ENCODE measurements at regions not wholly inside any gene's neighbourhood (a gene's known extent, or its start where the extent isn't known, plus 50 kb on each side); places are given as distances from the start of the nearest gene placed in this dataset.

DNA sequence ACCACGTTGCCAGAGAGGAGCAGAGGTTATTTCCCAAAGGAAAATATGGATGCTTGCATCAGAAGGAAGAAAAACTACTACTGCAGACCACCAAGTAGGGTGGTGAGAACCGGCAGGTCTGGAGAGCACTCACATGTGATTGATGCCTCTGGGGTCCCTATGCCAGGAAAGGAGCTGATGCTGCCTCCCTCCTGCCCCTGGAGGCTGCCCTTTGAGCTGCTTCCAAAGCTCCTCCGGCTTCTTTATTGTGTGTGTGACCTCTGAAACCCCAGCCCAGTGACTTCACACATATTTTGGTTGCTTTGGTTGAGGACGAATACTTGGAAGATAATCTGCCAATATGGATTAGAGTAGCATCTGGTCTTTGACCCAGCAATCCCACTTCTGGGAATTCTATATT is 133.4 kb downstream of the AACS start:
- no peaks in the 10 kb centered on the region for H4K20me1 ChIP-seq (ENCODE audit: insufficient read depth, low read length)
- no peak overlapping the region for H3K27ac ChIP-seq (ENCODE audit: low read depth, low read length)
- H3K9me3 ChIP-seq (ENCODE audit: low read depth, low read length): no peaks in the 10 kb centered on the region
- no peaks in the 10 kb centered on the region for H3K4me1 ChIP-seq (ENCODE audit: insufficient read depth, low read length)
- no peaks in the 10 kb centered on the region for H3K79me2 ChIP-seq (ENCODE audit: insufficient read depth, low read length)
- no peak overlapping the region for H2AFZ ChIP-seq (ENCODE audit: low read length)
- no peak for DNase-seq (ENCODE audit: insufficient read length, low spot score, missing footprints)
- TF ChIP-seq, protein P1, sequence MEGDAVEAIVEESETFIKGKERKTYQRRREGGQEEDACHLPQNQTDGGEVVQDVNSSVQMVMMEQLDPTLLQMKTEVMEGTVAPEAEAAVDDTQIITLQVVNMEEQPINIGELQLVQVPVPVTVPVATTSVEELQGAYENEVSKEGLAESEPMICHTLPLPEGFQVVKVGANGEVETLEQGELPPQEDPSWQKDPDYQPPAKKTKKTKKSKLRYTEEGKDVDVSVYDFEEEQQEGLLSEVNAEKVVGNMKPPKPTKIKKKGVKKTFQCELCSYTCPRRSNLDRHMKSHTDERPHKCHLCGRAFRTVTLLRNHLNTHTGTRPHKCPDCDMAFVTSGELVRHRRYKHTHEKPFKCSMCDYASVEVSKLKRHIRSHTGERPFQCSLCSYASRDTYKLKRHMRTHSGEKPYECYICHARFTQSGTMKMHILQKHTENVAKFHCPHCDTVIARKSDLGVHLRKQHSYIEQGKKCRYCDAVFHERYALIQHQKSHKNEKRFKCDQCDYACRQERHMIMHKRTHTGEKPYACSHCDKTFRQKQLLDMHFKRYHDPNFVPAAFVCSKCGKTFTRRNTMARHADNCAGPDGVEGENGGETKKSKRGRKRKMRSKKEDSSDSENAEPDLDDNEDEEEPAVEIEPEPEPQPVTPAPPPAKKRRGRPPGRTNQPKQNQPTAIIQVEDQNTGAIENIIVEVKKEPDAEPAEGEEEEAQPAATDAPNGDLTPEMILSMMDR (IDR thresholded peaks at IDR 0.05; ENCODE audit: extremely low read depth, low read depth, low read length): no peak
- H3K36me3 ChIP-seq (ENCODE audit: insufficient read depth, low read length): no peaks in the 10 kb centered on the region
- no peak overlapping the region for H3K4me3 ChIP-seq (ENCODE audit: insufficient read depth, low read length)
- H3K27me3 ChIP-seq (ENCODE audit: insufficient read depth, low read length): no peaks in the 10 kb centered on the region
- no peak overlapping the region for H3K4me2 ChIP-seq (ENCODE audit: insufficient read depth, low read length)

DNA sequence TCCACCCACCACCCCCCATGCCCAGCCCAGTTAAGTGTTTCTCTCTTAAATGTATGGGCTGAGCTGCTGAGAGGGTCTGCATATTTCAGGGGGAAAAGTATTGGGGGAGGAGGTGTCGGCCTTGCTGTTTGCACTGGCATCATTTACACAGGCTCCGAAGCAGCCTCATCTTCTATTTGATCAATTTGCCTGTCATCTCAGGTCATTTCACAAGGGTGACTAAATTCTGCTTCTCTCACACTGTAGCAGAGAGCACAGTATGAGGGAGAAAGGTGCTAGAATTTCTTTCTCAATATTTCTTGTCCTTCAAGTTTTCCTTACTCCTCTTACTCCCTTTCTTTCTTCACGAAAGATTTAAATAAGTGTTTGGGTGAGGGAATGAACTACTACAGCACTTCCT is 135.9 kb downstream of the AACS start:
- Histone ChIP-seq H3K27ac (ENCODE audit: low read depth, low read length) (no peak overlapping the region), H2AFZ (ENCODE audit: low read length) (no peak overlapping the region), H3K9me3 (ENCODE audit: low read depth, low read length) (no peaks in the 10 kb centered on the region), H3K4me3 (ENCODE audit: insufficient read depth, low read length) (no peak overlapping the region), H4K20me1 (ENCODE audit: insufficient read depth, low read length) (no peaks in the 10 kb centered on the region), H3K79me2 (ENCODE audit: insufficient read depth, low read length) (no peaks in the 10 kb centered on the region), H3K4me1 (ENCODE audit: insufficient read depth, low read length) (no peaks in the 10 kb centered on the region), H3K4me2 (ENCODE audit: insufficient read depth, low read length) (no peak overlapping the region), H3K27me3 (ENCODE audit: insufficient read depth, low read length) (no peaks in the 10 kb centered on the region), H3K36me3 (ENCODE audit: insufficient read depth, low read length) (no peaks in the 10 kb centered on the region)
- TF ChIP-seq, protein P1 (IDR thresholded peaks at IDR 0.05; ENCODE audit: extremely low read depth, low read depth, low read length): no peak
- DNase-seq (ENCODE audit: insufficient read length, low spot score, missing footprints): no peak

DNA sequence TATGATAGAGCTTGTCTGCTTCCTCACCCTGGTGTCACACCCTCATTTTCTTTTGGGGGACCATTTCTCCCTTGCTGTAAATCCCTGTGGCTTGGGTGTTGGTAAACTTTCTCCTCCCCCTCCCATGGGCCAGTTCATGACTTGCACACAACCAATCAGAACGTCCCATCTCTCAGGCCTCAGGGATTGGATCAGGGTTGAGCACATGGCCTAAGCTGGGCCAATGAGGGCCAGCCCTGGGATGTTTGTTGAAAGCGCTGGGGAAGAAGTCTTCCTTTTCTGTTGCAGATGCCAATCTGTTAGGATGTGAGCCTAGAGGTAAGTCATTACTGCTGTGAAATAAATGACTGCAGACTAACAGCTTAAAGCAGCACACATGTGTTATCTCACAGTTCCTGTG is 136.7 kb downstream of the AACS start:
- no peak for DNase-seq (ENCODE audit: insufficient read length, low spot score, missing footprints)
- TF ChIP-seq, protein P1 (IDR thresholded peaks at IDR 0.05; ENCODE audit: extremely low read depth, low read depth, low read length): no peak
- H4K20me1 ChIP-seq (ENCODE audit: insufficient read depth, low read length): no peaks in the 10 kb centered on the region
- H3K36me3 ChIP-seq (ENCODE audit: insufficient read depth, low read length): no peaks in the 10 kb centered on the region
- H3K4me1 ChIP-seq (ENCODE audit: insufficient read depth, low read length): no peaks in the 10 kb centered on the region
- H2AFZ ChIP-seq (ENCODE audit: low read length): no peak overlapping the region
- no peaks in the 10 kb centered on the region for H3K27me3 ChIP-seq (ENCODE audit: insufficient read depth, low read length)
- H3K27ac ChIP-seq (ENCODE audit: low read depth, low read length): no peak overlapping the region
- no peaks in the 10 kb centered on the region for H3K9me3 ChIP-seq (ENCODE audit: low read depth, low read length)
- H3K79me2 ChIP-seq (ENCODE audit: insufficient read depth, low read length): no peaks in the 10 kb centered on the region
- H3K4me2 ChIP-seq (ENCODE audit: insufficient read depth, low read length): no peak overlapping the region
- no peak overlapping the region for H3K4me3 ChIP-seq (ENCODE audit: insufficient read depth, low read length)

DNA sequence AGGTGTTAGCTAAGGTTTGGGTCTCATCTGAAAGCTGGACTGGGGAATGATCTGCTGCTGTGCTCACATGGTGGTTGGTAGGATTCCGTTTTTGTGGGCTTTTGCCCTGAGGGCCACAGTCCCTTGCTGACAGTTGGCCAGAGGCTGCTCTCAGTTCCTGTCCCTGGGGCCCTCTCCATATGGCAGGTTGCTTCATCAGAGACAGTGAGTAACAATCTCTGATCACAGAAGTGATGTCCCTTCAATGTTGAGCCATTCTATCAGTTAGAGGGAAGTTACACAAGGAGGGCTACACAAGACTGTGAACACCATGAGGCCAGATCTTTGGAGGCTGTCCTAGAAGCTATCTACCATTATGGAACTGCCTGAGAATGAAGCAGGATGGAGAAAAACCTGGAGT is 137.2 kb downstream of the AACS start:
- Histone ChIP-seq H3K9me3 (ENCODE audit: low read depth, low read length) (no peaks in the 10 kb centered on the region), H3K4me1 (ENCODE audit: insufficient read depth, low read length) (no peaks in the 10 kb centered on the region), H3K4me3 (ENCODE audit: insufficient read depth, low read length) (no peak overlapping the region), H3K27me3 (ENCODE audit: insufficient read depth, low read length) (no peaks in the 10 kb centered on the region), H3K36me3 (ENCODE audit: insufficient read depth, low read length) (no peaks in the 10 kb centered on the region), H3K4me2 (ENCODE audit: insufficient read depth, low read length) (no peak overlapping the region), H3K79me2 (ENCODE audit: insufficient read depth, low read length) (no peaks in the 10 kb centered on the region), H4K20me1 (ENCODE audit: insufficient read depth, low read length) (no peaks in the 10 kb centered on the region), H2AFZ (ENCODE audit: low read length) (no peak overlapping the region), H3K27ac (ENCODE audit: low read depth, low read length) (no peak overlapping the region)
- TF ChIP-seq, protein P1 (IDR thresholded peaks at IDR 0.05; ENCODE audit: extremely low read depth, low read depth, low read length): no peak
- DNase-seq (ENCODE audit: insufficient read length, low spot score, missing footprints): no peak
